IMR-90 (cell line): ENCODE measurements at regions not wholly inside any gene's neighbourhood (a gene's known extent, or its start where the extent isn't known, plus 50 kb on each side); places are given as distances from the start of the nearest gene placed in this dataset.

ENCODE experiments used
- ATAC-seq: fragments of 200-7000 bp; cut with Tn5 transposase; 2 replicates; pipeline ENCODE4 v1.9.1; 2020; ENCODE audit warnings: low read depth, mild to moderate bottlenecking, moderate library complexity
- BruUV-seq: library from RNA; stranded (reverse); fragments of 400-500 nt; replicated peaks from 2 replicates; lab custom pipeline; 2021; lab: Mats Ljungman, UMichigan
- CTCF ChIA-PET: fragments of 300-600 bp; formaldehyde crosslinking; extraction: SDS; loops from one replicate; lab custom pipeline; 2021; ENCODE audit warnings: antibody characterized with exemption; lab: Yijun Ruan, JAX
- POLR2A ChIA-PET: fragments of 300-600 bp; sonication (Branson Sonifier 250); formaldehyde crosslinking; loops from one replicate; lab custom pipeline; 2022; ENCODE audit warnings: antibody characterized with exemption; ENCODE audit not compliant: unreplicated experiment; lab: Charles Lee
- DNase-seq: peaks from one replicate; pipeline ENCODE4 v3.0.0; 2013
- H2AFZ ChIP-seq: replicated peaks from 2 replicates; pipeline ENCODE3; 2013; ENCODE audit warnings: low read length, mild to moderate bottlenecking; ENCODE audit not compliant: poor library complexity
- H2AK5ac ChIP-seq: 2 replicates; pipeline ENCODE4 v1.6.1; 2013; ENCODE audit warnings: low read depth, low read length, inconsistent platforms
- H2AK9ac ChIP-seq: replicated peaks from 2 replicates; pipeline ENCODE3; 2013; ENCODE audit warnings: mild to moderate bottlenecking, low read depth, low read length, moderate library complexity; ENCODE audit not compliant: poor library complexity
- H2BK120ac ChIP-seq: 2 replicates; pipeline ENCODE4 v1.6.1; 2013; ENCODE audit warnings: low read depth, low read length, inconsistent platforms
- H2BK15ac ChIP-seq: 3 replicates; pipeline ENCODE4 v1.6.1; 2013; ENCODE audit warnings: low read depth, low read length, inconsistent platforms
- H2BK20ac ChIP-seq: 2 replicates; pipeline ENCODE4 v1.6.1; 2013; ENCODE audit warnings: low read depth, mild to moderate bottlenecking, inconsistent platforms, low read length, moderate library complexity
- H2BK5ac ChIP-seq: 2 replicates; pipeline ENCODE4 v1.6.1; 2013; ENCODE audit warnings: mild to moderate bottlenecking, low read depth, low read length, inconsistent platforms; ENCODE audit not compliant: poor library complexity, severe bottlenecking
- H3K14ac ChIP-seq: replicated peaks from 2 replicates; pipeline ENCODE4 v1.6.1; 2013; ENCODE audit warnings: low read depth, low read length, inconsistent platforms
- H3K18ac ChIP-seq: 2 replicates; pipeline ENCODE4 v1.6.1; 2013; ENCODE audit warnings: low read depth, low read length, control low read depth
- H3K23ac ChIP-seq: 2 replicates; pipeline ENCODE4 v1.6.1; 2013; ENCODE audit warnings: low read depth, low read length, inconsistent platforms
- H3K27ac ChIP-seq: 2 replicates; pipeline ENCODE4 v1.5.1; 2013; ENCODE audit warnings: mild to moderate bottlenecking, control low read depth, low read length; ENCODE audit not compliant: insufficient read depth
- H3K27me3 ChIP-seq: 2 replicates; pipeline ENCODE4 v1.6.1; 2013; ENCODE audit warnings: low read length; ENCODE audit not compliant: control insufficient read depth, insufficient read depth
- H3K36me3 ChIP-seq: 2 replicates; pipeline ENCODE4 v1.6.1; 2013; ENCODE audit warnings: low read length, mixed read lengths; ENCODE audit not compliant: control insufficient read depth, insufficient read depth
- H3K4ac ChIP-seq: 2 replicates; pipeline ENCODE4 v1.6.1; 2013; ENCODE audit warnings: low read depth, low read length, inconsistent platforms
- H3K4me1 ChIP-seq: 2 replicates; pipeline ENCODE4 v1.6.1; 2013; ENCODE audit warnings: low read length, mixed read lengths; ENCODE audit not compliant: control insufficient read depth, insufficient read depth
- H3K4me2 ChIP-seq: 2 replicates; pipeline ENCODE4 v1.6.1; 2013; ENCODE audit warnings: low read depth, mild to moderate bottlenecking, control low read depth, low read length, moderate library complexity
- H3K4me3 ChIP-seq: 2 replicates; pipeline ENCODE4 v1.5.1; 2013; ENCODE audit warnings: low read depth, mild to moderate bottlenecking, control low read depth, low read length, moderate library complexity; ENCODE audit not compliant: insufficient read depth
- H3K56ac ChIP-seq: 2 replicates; pipeline ENCODE4 v1.6.1; 2013; ENCODE audit warnings: low read length, inconsistent platforms; ENCODE audit not compliant: insufficient read depth; ENCODE audit errors: extremely low read depth
- H3K79me1 ChIP-seq, 2 experiments: 2 replicates each; pipeline ENCODE4 v1.6.1; 2013; ENCODE audit warnings: low read length in 2 of 2, inconsistent platforms in 1 of 2, low read depth in 1 of 2
- H3K9ac ChIP-seq: 2 replicates; pipeline ENCODE4 v1.6.1; 2013; ENCODE audit warnings: low read depth, low read length, control low read depth
- H3K9me1 ChIP-seq: 2 replicates; pipeline ENCODE4 v1.6.1; 2013; ENCODE audit warnings: low read length, inconsistent platforms; ENCODE audit not compliant: insufficient read depth
- H3K9me3 ChIP-seq: 2 replicates; pipeline ENCODE4 v1.6.1; 2013; ENCODE audit warnings: low read length; ENCODE audit not compliant: control insufficient read depth, insufficient read depth
- H4K20me1 ChIP-seq: 2 replicates; pipeline ENCODE4 v1.6.1; 2013; ENCODE audit warnings: low read length, inconsistent platforms; ENCODE audit not compliant: insufficient read depth
- H4K5ac ChIP-seq: 2 replicates; pipeline ENCODE4 v1.6.1; 2013; ENCODE audit warnings: mild to moderate bottlenecking, low read depth, low read length, control low read depth
- H4K8ac ChIP-seq, 2 experiments: 2 replicates each; pipeline ENCODE4 v1.6.1; 2013; ENCODE audit warnings: low read depth in 2 of 2, low read length in 2 of 2, control low read depth in 1 of 2, inconsistent platforms in 1 of 2
- H4K91ac ChIP-seq: 2 replicates; pipeline ENCODE4 v1.6.1; 2013; ENCODE audit warnings: low read depth, low read length, inconsistent platforms; ENCODE audit not compliant: insufficient read depth
- BHLHE40 ChIP-seq: fragments of 150-350 bp; IDR thresholded peaks from 2 replicates; pipeline ENCODE4 v1.6.1; 2016; ENCODE audit warnings: mild to moderate bottlenecking, low read depth, low read length
- CEBPB ChIP-seq: IDR thresholded peaks from 2 replicates; pipeline ENCODE4 v1.6.1; 2012; ENCODE audit warnings: low read depth, low read length, improper control_type of control experiment
- FOS ChIP-seq: fragments of 150-350 bp; IDR thresholded peaks from 2 replicates; pipeline ENCODE4 v1.6.1; 2016; ENCODE audit warnings: low read depth, low read length
- MAFK ChIP-seq: IDR thresholded peaks from 2 replicates; pipeline ENCODE4 v1.6.1; 2012; ENCODE audit warnings: low read depth, low read length, improper control_type of control experiment
- MAZ ChIP-seq: IDR thresholded peaks from 2 replicates; pipeline ENCODE4 v1.6.1; 2012; ENCODE audit warnings: low read depth, mild to moderate bottlenecking, low read length, improper control_type of control experiment, moderate library complexity, borderline replicate concordance
- POLR2A ChIP-seq: IDR thresholded peaks from 2 replicates; pipeline ENCODE4 v1.6.1; 2012; ENCODE audit warnings: mild to moderate bottlenecking, low read depth, low read length
- RAD21 ChIP-seq: IDR thresholded peaks from 2 replicates; pipeline ENCODE4 v1.6.1; 2012; ENCODE audit warnings: low read length, improper control_type of control experiment
- RFX5 ChIP-seq: IDR thresholded peaks from 2 replicates; pipeline ENCODE4 v1.8.0; 2012; ENCODE audit warnings: low read depth, mild to moderate bottlenecking, low read length, moderate library complexity
- SMC3 ChIP-seq: fragments of 150-350 bp; IDR thresholded peaks from 2 replicates; pipeline ENCODE4 v1.6.1; 2016; ENCODE audit warnings: low read depth, mild to moderate bottlenecking, antibody characterized with exemption, low read length, moderate library complexity
- WGBS, 2 experiments: methylation state at CpG; one replicate each; pipeline versions ENCODE4 v1.1.5 to v1.1.7; 2013; ENCODE audit warnings: missing lambda C conversion rate in 2 of 2; ENCODE audit not compliant: insufficient read length in 1 of 2; ENCODE audit errors: extremely low coverage in 2 of 2; 5-methylcytosine and 5-hydroxymethylcytosine counted together
- dilution Hi-C: fragments of 300-500 bp; cut with HindIII; formaldehyde crosslinking; loops from one replicate; pipeline ENCODE4 v1.14.3; 2018; ENCODE audit warnings: low sequenced_read_pairs; ENCODE audit not compliant: unreplicated experiment
- in situ Hi-C: fragments of 300-500 bp; cut with MboI; formaldehyde crosslinking; loops from 3 replicates; pipeline ENCODE4 v1.14.3; 2019; ENCODE audit warnings: low sequenced_read_pairs, inconsistent platforms, mixed read lengths
- intact Hi-C: fragments of 100-400 bp; cut with micrococcal nuclease; formaldehyde crosslinking; loops from 2 replicates; pipeline ENCODE4 v1.10.0; 2022
- TF ChIP-seq, protein P1 (sequence below): conservative IDR thresholded peaks from 2 replicates; pipeline ENCODE4 v1.5.1; 2012; ENCODE audit warnings: mild to moderate bottlenecking, low read depth, low read length, improper control_type of control experiment

DNA sequence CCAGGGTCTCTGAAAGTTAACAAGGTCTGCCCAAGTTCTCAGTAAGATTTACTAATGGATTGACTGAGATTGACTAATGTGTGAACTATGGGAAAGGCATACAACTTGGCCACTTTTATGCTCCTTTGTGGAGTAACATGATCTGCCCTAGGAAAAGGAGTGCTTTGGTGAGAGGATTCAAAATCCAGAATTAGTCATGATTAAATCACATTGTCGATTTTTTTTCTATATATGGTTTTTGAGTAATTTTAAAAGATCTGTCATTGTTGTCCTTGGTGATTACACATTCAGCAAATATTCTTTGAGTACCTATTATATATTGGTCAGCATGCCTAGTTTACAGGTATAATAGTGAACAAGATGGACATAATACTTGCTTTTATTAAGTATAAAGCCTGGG is 147.7 kb upstream of the SYT10 start:
- no peaks in the 10 kb centered on the region for H3K9me1 ChIP-seq
- no peaks in the 10 kb centered on the region for H3K4me1 ChIP-seq
- no peak overlapping the region for H2BK15ac ChIP-seq
- DNase-seq (no peak), ATAC-seq (no peak)
- H3K27me3 ChIP-seq, result no peaks in the 10 kb centered on the region
- POLR2A ChIA-PET, result no interaction called here
- H3K79me1 ChIP-seq, result no peaks in the 10 kb centered on the region
- H3K18ac ChIP-seq, result no peak overlapping the region
- no peak overlapping the region for H3K4me3 ChIP-seq
- H2BK20ac ChIP-seq, result no peak overlapping the region
- no peak overlapping the region for H2BK120ac ChIP-seq
- no peaks in the 10 kb centered on the region for H4K20me1 ChIP-seq
- H3K4ac ChIP-seq, result no peak overlapping the region
- H3K9ac ChIP-seq, result no peak overlapping the region
- no peak overlapping the region for H2AK5ac ChIP-seq
- CTCF ChIA-PET, result no interaction called here
- H3K56ac ChIP-seq, result no peak overlapping the region
- intact Hi-C loops (no loop called here), dilution Hi-C loops (no loop called here), in situ Hi-C loops (no loop called here)
- no peaks in the 10 kb centered on the region for H3K36me3 ChIP-seq
- TF ChIP-seq RFX5 (no peak), BHLHE40 (no peak), FOS (no peak), MAFK (no peak), POLR2A (no peak), MAZ (no peak), RAD21 (no peak), CEBPB (no peak), SMC3 (no peak)
- TF ChIP-seq, protein P1, sequence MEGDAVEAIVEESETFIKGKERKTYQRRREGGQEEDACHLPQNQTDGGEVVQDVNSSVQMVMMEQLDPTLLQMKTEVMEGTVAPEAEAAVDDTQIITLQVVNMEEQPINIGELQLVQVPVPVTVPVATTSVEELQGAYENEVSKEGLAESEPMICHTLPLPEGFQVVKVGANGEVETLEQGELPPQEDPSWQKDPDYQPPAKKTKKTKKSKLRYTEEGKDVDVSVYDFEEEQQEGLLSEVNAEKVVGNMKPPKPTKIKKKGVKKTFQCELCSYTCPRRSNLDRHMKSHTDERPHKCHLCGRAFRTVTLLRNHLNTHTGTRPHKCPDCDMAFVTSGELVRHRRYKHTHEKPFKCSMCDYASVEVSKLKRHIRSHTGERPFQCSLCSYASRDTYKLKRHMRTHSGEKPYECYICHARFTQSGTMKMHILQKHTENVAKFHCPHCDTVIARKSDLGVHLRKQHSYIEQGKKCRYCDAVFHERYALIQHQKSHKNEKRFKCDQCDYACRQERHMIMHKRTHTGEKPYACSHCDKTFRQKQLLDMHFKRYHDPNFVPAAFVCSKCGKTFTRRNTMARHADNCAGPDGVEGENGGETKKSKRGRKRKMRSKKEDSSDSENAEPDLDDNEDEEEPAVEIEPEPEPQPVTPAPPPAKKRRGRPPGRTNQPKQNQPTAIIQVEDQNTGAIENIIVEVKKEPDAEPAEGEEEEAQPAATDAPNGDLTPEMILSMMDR, result no peak
- H4K8ac ChIP-seq, result no peak overlapping the region
- no peak overlapping the region for H2BK5ac ChIP-seq
- WGBS, 2 experiments, result no CpG with 5 or more reads among the region's 1 CpG
- no peak overlapping the region for H3K27ac ChIP-seq
- H3K14ac ChIP-seq, result no peak overlapping the region
- H4K91ac ChIP-seq, result no peak overlapping the region
- H3K23ac ChIP-seq, result no peak overlapping the region
- peaks cover 4% of the 10 kb centered on the region; the same call in 1 of the 2 replicates for H3K9me3 ChIP-seq
- H4K5ac ChIP-seq, result no peak overlapping the region
- no peak overlapping the region for H3K4me2 ChIP-seq
- no peak overlapping the region for H2AK9ac ChIP-seq
- BruUV-seq, result no TSS peak
- H2AFZ ChIP-seq, result no peak overlapping the region
